WTC11 (cell line): ENCODE measurements at regions not wholly inside any gene's neighbourhood (a gene's known extent, or its start where the extent isn't known, plus 50 kb on each side); places are given as distances from the start of the nearest gene placed in this dataset.

ENCODE experiments used
- FOXP1 ChIP-seq: sonication (generic); formaldehyde crosslinking; IDR thresholded peaks from 2 replicates; pipeline ENCODE4 v1.8.0; 2022; ENCODE audit warnings: missing genetic modification reagents, mild to moderate bottlenecking, moderate library complexity, borderline replicate concordance
- NR2C2 ChIP-seq: sonication (generic); formaldehyde crosslinking; IDR thresholded peaks from 2 replicates; pipeline ENCODE4 v1.8.0; 2022; ENCODE audit warnings: mild to moderate bottlenecking, missing genetic modification reagents
- TCF7 ChIP-seq: sonication (generic); formaldehyde crosslinking; IDR thresholded peaks from 2 replicates; pipeline ENCODE4 v1.8.0; 2022; ENCODE audit warnings: mild to moderate bottlenecking, low read depth, missing genetic modification reagents, moderate library complexity
- TF ChIP-seq, protein P1 (sequence below): fragments of 200-600 bp; IDR thresholded peaks from 2 replicates; pipeline ENCODE4 v1.8.0; 2022; ENCODE audit warnings: antibody characterized with exemption
- TF ChIP-seq, protein P2 (sequence below): sonication (generic); formaldehyde crosslinking; IDR thresholded peaks from 2 replicates; pipeline ENCODE4 v1.8.1; 2023; ENCODE audit warnings: mild to moderate bottlenecking, moderate library complexity, missing genetic modification reagents
- TF ChIP-seq, protein P3 (sequence below): sonication (generic); formaldehyde crosslinking; conservative IDR thresholded peaks from 2 replicates; pipeline ENCODE4 v1.8.1; 2022; ENCODE audit warnings: mild to moderate bottlenecking, missing genetic modification reagents

GRCh38 chr20:54766483-54766882, 291.1 kb downstream of the DOK5 start:
- no peak for TF ChIP-seq FOXP1 (CRISPR knock-in tag)
- TF ChIP-seq NR2C2 (CRISPR knock-in tag), result no peak
- TF ChIP-seq, protein P1, sequence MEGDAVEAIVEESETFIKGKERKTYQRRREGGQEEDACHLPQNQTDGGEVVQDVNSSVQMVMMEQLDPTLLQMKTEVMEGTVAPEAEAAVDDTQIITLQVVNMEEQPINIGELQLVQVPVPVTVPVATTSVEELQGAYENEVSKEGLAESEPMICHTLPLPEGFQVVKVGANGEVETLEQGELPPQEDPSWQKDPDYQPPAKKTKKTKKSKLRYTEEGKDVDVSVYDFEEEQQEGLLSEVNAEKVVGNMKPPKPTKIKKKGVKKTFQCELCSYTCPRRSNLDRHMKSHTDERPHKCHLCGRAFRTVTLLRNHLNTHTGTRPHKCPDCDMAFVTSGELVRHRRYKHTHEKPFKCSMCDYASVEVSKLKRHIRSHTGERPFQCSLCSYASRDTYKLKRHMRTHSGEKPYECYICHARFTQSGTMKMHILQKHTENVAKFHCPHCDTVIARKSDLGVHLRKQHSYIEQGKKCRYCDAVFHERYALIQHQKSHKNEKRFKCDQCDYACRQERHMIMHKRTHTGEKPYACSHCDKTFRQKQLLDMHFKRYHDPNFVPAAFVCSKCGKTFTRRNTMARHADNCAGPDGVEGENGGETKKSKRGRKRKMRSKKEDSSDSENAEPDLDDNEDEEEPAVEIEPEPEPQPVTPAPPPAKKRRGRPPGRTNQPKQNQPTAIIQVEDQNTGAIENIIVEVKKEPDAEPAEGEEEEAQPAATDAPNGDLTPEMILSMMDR, result no peak
- TF ChIP-seq TCF7 (CRISPR knock-in tag), result no peak
- TF ChIP-seq, protein P2, sequence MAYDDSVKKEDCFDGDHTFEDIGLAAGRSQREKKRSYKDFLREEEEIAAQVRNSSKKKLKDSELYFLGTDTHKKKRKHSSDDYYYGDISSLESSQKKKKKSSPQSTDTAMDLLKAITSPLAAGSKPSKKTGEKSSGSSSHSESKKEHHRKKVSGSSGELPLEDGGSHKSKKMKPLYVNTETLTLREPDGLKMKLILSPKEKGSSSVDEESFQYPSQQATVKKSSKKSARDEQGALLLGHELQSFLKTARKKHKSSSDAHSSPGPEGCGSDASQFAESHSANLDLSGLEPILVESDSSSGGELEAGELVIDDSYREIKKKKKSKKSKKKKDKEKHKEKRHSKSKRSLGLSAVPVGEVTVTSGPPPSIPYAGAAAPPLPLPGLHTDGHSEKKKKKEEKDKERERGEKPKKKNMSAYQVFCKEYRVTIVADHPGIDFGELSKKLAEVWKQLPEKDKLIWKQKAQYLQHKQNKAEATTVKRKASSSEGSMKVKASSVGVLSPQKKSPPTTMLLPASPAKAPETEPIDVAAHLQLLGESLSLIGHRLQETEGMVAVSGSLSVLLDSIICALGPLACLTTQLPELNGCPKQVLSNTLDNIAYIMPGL (CRISPR knock-in tag), result no peak
- TF ChIP-seq, protein P3, sequence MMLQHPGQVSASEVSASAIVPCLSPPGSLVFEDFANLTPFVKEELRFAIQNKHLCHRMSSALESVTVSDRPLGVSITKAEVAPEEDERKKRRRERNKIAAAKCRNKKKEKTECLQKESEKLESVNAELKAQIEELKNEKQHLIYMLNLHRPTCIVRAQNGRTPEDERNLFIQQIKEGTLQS (CRISPR knock-in tag), result no peak
